Cortex of kidney (tissue), 1 donor: ENCODE measurements at regions not wholly inside any gene's neighbourhood (a gene's known extent, or its start where the extent isn't known, plus 50 kb on each side); places are given as distances from the start of the nearest gene placed in this dataset.
"Not testable (repeated sequence)": the region's sequence is repeated elsewhere in the genome, so short reads cannot be mapped to it uniquely, and the experiment has no call there.

Source experiments
- DNase-seq: peaks from one replicate; lab custom pipeline; 2025; lab: John Stamatoyannopoulos, UW

- DNase-seq = no peak
These were observed 582.6 kb downstream of the SLITRK6 start for GRCh38 chr13:85216576-85216975.

- DNase-seq = no peak
These were observed 586.5 kb downstream of the SLITRK6 start for GRCh38 chr13:85212692-85213091.

GRCh38 chr13:85204668-85205344 is 594.4 kb downstream of the SLITRK6 start:
- DNase-seq = no peak

GRCh38 chr13:85197431-85197830 is 601.8 kb downstream of the SLITRK6 start:
- no peak for DNase-seq

- no peak for DNase-seq
These were observed 604.7 kb downstream of the SLITRK6 start for GRCh38 chr13:85194482-85194881.

GRCh38 chr13:85191996-85192718 is 607.1 kb downstream of the SLITRK6 start:
- DNase-seq = no peak

- DNase-seq = no peak
These were observed 612.7 kb downstream of the SLITRK6 start for GRCh38 chr13:85186356-85187045.

GRCh38 chr13:85174291-85174690 is 624.9 kb downstream of the SLITRK6 start:
- DNase-seq = no peak

- no peak for DNase-seq
These were observed 628.8 kb downstream of the SLITRK6 start for GRCh38 chr13:85170372-85170771.

- no peak for DNase-seq
These were observed 632.3 kb downstream of the SLITRK6 start for GRCh38 chr13:85166891-85167290.

GRCh38 chr13:85163063-85163462 is 636.2 kb downstream of the SLITRK6 start:
- no peak for DNase-seq

- no peak for DNase-seq
These were observed 651.2 kb downstream of the SLITRK6 start for GRCh38 chr13:85148009-85148408.

- DNase-seq = no peak
These were observed 656.8 kb downstream of the SLITRK6 start for GRCh38 chr13:85142351-85142927.

- no peak for DNase-seq
These were observed 657.8 kb downstream of the SLITRK6 start for GRCh38 chr13:85141401-85141800.

GRCh38 chr13:85140192-85140591 is 659.0 kb downstream of the SLITRK6 start:
- no peak for DNase-seq

GRCh38 chr13:85137516-85137915 is 661.7 kb downstream of the SLITRK6 start:
- no peak for DNase-seq

- no peak for DNase-seq
These were observed 666.2 kb downstream of the SLITRK6 start for GRCh38 chr13:85132986-85133385.

- not testable (repeated sequence) for DNase-seq
These were observed 675.7 kb downstream of the SLITRK6 start for GRCh38 chr13:85123501-85123900.

- no peak for DNase-seq
These were observed 690.9 kb downstream of the SLITRK6 start for GRCh38 chr13:85108356-85108755.

- no peak for DNase-seq
These were observed 700.0 kb downstream of the SLITRK6 start for GRCh38 chr13:85099245-85099644.

GRCh38 chr13:85095418-85096272 is 703.6 kb downstream of the SLITRK6 start:
- DNase-seq = no peak

- no peak for DNase-seq
These were observed 705.4 kb downstream of the SLITRK6 start for GRCh38 chr13:85093808-85094207.
